ENCODE measurements at regions not wholly inside any gene's neighbourhood (a gene's known extent, or its start where the extent isn't known, plus 50 kb on each side); places are given as distances from the start of the nearest gene placed in this dataset.

DNA sequence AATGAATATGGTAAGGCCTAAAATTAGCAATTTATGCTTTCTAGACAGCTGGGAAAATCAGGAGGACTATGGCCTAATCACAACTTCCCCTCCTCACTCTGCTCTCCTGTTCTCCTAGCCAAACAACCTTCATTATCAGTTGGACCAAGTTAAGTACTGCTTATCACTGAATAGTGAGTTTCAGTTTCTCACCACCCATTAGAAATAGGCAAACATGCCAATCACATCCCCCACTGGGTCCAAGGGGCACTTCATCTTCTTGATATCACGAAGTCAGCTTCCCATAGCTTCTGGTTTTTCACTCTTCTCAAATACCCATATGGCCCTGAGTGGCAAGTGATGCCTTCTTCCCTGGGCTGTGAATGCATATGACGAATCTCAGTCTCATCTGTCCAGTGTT lies 689.6 kb downstream of the SLITRK5 start:
- DNase-seq (ENCODE audit: low read depth): no peak
- H3K4me3 ChIP-seq (ENCODE audit: low read depth, low read length): no peak overlapping the region
- TF ChIP-seq, protein P1, sequence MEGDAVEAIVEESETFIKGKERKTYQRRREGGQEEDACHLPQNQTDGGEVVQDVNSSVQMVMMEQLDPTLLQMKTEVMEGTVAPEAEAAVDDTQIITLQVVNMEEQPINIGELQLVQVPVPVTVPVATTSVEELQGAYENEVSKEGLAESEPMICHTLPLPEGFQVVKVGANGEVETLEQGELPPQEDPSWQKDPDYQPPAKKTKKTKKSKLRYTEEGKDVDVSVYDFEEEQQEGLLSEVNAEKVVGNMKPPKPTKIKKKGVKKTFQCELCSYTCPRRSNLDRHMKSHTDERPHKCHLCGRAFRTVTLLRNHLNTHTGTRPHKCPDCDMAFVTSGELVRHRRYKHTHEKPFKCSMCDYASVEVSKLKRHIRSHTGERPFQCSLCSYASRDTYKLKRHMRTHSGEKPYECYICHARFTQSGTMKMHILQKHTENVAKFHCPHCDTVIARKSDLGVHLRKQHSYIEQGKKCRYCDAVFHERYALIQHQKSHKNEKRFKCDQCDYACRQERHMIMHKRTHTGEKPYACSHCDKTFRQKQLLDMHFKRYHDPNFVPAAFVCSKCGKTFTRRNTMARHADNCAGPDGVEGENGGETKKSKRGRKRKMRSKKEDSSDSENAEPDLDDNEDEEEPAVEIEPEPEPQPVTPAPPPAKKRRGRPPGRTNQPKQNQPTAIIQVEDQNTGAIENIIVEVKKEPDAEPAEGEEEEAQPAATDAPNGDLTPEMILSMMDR (IDR thresholded peaks at IDR 0.05; ENCODE audit: insufficient read depth, low read length): no peak

DNA sequence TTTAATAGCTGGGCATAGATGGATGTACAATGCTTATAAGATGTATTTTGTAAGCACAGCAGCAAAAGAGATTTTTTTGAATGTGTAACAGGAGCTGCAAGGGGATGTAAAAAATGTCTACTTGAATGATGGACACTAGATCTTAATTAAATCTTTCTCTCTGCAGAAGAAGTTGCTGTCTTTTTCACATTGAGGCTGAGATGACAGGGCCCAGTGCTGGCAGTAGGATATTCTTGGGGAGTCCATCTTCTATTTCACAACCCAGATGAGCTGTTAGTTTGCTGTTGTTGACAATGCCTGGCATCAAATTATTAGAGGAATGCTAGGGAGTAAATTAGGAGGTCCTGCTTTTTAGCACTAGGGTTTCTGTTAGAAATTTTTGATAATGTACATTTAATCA lies 698.7 kb downstream of the SLITRK5 start:
- no peak overlapping the region for H3K4me3 ChIP-seq (ENCODE audit: low read depth, low read length)
- TF ChIP-seq, protein P1 (IDR thresholded peaks at IDR 0.05; ENCODE audit: insufficient read depth, low read length): no peak
- DNase-seq (ENCODE audit: low read depth): no peak

DNA sequence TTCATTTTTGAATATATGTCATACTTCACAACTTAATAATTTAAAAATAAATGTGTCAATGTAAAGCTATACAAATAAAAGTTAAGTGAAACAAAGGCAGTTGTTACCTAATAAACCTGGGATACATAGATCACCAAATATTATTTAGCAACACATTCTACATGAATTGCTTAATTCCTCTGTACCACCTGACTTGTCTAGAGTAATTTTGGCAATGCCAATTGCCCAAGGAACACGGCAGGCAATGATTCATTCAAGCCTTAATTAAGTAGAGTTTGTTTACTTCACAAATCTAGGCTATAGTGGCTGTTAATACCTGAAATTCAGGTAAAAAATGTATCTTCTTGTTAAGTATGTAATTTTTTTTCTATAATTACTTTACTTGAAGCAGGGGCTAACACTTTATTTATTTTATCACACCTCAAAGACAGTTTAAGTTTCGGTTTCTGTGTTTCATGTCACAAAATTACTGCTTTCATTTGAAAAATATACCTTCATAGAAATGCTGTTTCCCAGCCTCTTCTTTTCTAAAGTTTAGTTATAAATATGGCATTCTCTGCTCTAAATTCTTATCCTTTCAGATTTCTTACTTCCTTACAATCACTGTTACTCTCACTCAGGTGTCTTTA lies 705.7 kb downstream of the SLITRK5 start:
- no peak overlapping the region for H3K4me3 ChIP-seq (ENCODE audit: low read depth, low read length)
- TF ChIP-seq, protein P1 (IDR thresholded peaks at IDR 0.05; ENCODE audit: insufficient read depth, low read length): no peak
- DNase-seq (ENCODE audit: low read depth): no peak

DNA sequence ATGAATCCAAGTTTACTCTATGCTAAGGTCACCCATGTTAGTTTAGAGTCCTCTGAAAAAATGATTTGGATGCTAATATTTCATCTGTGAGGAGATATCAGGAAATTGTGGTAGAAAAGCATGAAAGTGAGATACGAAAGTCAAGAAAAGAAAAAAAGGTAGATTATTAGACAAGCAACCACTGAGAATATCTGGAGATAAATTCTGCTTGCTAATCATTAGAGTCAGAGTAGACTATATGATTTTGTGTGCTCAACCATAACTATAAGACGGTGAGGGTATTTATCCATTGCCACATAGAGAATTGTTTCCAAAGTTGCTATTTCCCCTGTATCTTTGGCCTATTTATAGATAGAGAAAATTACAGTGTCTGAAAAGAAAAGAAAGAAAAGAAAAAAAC lies 706.7 kb downstream of the SLITRK5 start:
- TF ChIP-seq, protein P1 (IDR thresholded peaks at IDR 0.05; ENCODE audit: insufficient read depth, low read length): no peak
- no peak overlapping the region for H3K4me3 ChIP-seq (ENCODE audit: low read depth, low read length)
- DNase-seq (ENCODE audit: low read depth): no peak

DNA sequence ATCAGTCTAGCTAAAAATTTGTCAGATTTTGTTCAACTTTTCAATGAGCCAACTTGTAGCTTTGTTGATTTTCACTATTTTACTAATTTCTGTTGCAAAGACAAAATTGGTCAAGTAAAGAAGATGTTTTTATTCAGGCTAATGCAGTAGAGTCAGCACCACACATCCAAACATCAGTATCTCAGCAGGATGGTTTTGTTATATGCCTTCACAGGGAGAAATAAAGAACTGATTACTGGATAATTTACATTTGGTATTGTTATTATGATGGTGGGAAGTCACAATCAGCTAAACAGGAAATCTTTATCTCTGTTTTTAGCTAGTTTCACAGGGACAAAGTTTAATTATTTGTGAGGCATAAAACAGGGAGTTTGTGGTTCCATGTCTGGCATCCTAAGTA lies 713.4 kb downstream of the SLITRK5 start:
- TF ChIP-seq, protein P1 (IDR thresholded peaks at IDR 0.05; ENCODE audit: insufficient read depth, low read length): no peak
- H3K4me3 ChIP-seq (ENCODE audit: low read depth, low read length): no peak overlapping the region
- DNase-seq (ENCODE audit: low read depth): no peak

DNA sequence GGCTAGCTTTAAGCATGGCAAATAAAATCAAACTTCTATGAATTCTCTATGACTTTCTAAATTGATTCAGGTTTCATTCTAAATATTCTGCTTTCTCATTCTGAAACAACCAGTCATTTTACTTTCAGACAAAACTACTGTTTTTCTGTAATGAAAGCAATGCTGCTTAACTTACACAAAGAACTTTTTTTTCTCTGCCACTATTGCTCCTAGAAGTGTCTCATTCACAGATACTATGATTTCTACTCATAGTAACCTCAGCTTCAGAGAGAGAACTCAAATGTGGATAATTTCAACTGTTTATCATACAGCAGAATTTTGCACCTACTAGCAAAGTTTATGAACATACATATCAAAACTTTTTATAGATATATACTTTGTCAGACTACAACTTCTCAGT lies 724.6 kb downstream of the SLITRK5 start:
- TF ChIP-seq, protein P1 (IDR thresholded peaks at IDR 0.05; ENCODE audit: insufficient read depth, low read length): no peak
- H3K4me3 ChIP-seq (ENCODE audit: low read depth, low read length): no peak overlapping the region
- no peak for DNase-seq (ENCODE audit: low read depth)

DNA sequence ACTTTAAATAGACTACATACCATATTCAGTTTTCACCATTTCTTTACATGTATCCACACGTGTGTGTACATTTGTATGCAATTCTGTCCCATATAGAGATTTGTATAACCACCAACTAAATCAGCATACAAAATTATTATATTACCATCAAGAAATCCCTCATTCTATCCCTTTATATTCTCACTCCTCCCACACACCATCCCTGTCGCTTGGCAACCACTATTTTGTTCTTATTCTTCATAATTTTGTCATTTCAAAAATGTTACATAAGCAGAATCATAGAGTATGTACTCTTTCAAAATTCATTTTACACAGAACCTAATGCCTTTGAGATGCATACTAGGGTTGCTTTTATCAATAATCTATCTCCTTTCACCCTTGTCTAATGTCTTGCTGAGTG lies 740.5 kb downstream of the SLITRK5 start:
- H3K4me3 ChIP-seq (ENCODE audit: low read depth, low read length): no peak overlapping the region
- TF ChIP-seq, protein P1 (IDR thresholded peaks at IDR 0.05; ENCODE audit: insufficient read depth, low read length): no peak
- no peak for DNase-seq (ENCODE audit: low read depth)
